GM12878 (cell line): ENCODE measurements at regions not wholly inside any gene's neighbourhood (a gene's known extent, or its start where the extent isn't known, plus 50 kb on each side); places are given as distances from the start of the nearest gene placed in this dataset.

Experiments used
- ATAC-seq: fragments of 200-7000 bp; cut with Tn5 transposase; 3 replicates; pipeline ENCODE4 v1.9.1; 2020; ENCODE audit warnings: mild to moderate bottlenecking, moderate library complexity
- BruUV-seq: library from RNA; stranded (reverse); fragments of 400-500 nt; replicated peaks from 2 replicates; lab custom pipeline; 2021; lab: Mats Ljungman, UMichigan
- CTCF ChIA-PET: fragments of 300-600 bp; sonication (Branson Sonifier 250); formaldehyde crosslinking; extraction: SDS; loops from one replicate; lab custom pipeline; 2021; ENCODE audit warnings: inconsistent platforms; lab: Yijun Ruan, JAX
- POLR2A ChIA-PET: fragments of 350-600 bp; formaldehyde crosslinking; extraction: SDS; loops from one replicate; lab custom pipeline; 2021; ENCODE audit warnings: inconsistent platforms; lab: Charles Lee
- RAD21 ChIA-PET: fragments of 300-600 bp; sonication (Branson Sonifier 250); formaldehyde crosslinking; loops from one replicate; lab custom pipeline; 2023; ENCODE audit warnings: antibody characterized with exemption; ENCODE audit not compliant: unreplicated experiment; lab: Charles Lee
- SMC1A ChIA-PET: fragments of 300-600 bp; sonication (Branson Sonifier 250); formaldehyde crosslinking; loops from one replicate; lab custom pipeline; 2023; ENCODE audit not compliant: unreplicated experiment, uncharacterized antibody; lab: Charles Lee
- DNase-seq: peaks from one replicate; pipeline ENCODE4 v3.0.0-alpha.2; 2011; ENCODE audit warnings: low read depth, low spot score
- FAIRE-seq: peaks from 3 replicates; lab custom pipeline; 2011; peaks lifted over from hg19 to GRCh38; lab: Jason Lieb, UNC
- H2AFZ ChIP-seq: 2 replicates; pipeline ENCODE4 v1.6.0; 2011; ENCODE audit warnings: low read depth, low read length, control low read depth; ENCODE audit not compliant: control insufficient read depth
- H3K27ac ChIP-seq: 2 replicates; pipeline ENCODE4 v1.5.1; 2011; ENCODE audit warnings: control low read depth; ENCODE audit not compliant: control insufficient read depth, insufficient read depth
- H3K27me3 ChIP-seq, 2 experiments: replicated peaks in 1 of 2; 2 replicates each; pipeline versions ENCODE4 v1.6.0 to v1.6.1; 2011; ENCODE audit warnings: low read length in 1 of 2; ENCODE audit not compliant: control insufficient read depth in 2 of 2, insufficient read depth in 2 of 2
- H3K36me3 ChIP-seq, 2 experiments: 2 replicates each; pipeline ENCODE4 v1.5.1; 2011; ENCODE audit warnings: low read length in 1 of 2; ENCODE audit not compliant: control insufficient read depth in 2 of 2, insufficient read depth in 2 of 2
- H3K4me1 ChIP-seq: 2 replicates; pipeline ENCODE4 v1.6.1; 2011; ENCODE audit warnings: mild to moderate bottlenecking, low read length, moderate library complexity, mixed read lengths; ENCODE audit not compliant: control insufficient read depth, insufficient read depth
- H3K4me2 ChIP-seq: 2 replicates; pipeline ENCODE4 v1.6.0; 2011; ENCODE audit warnings: control low read depth; ENCODE audit not compliant: control insufficient read depth, insufficient read depth
- H3K4me3 ChIP-seq: fragments of 200-600 bp; sonication (generic); 2 replicates; pipeline ENCODE4 v1.5.1; 2016
- H3K79me2 ChIP-seq: 2 replicates; pipeline ENCODE4 v1.6.0; 2011; ENCODE audit warnings: low read length; ENCODE audit not compliant: control insufficient read depth, insufficient read depth
- H3K9ac ChIP-seq: 2 replicates; pipeline ENCODE4 v1.8.0; 2011; ENCODE audit warnings: low read length, control low read depth, mixed read lengths; ENCODE audit not compliant: control insufficient read depth, insufficient read depth
- H3K9me3 ChIP-seq: replicated peaks from 3 replicates; pipeline ENCODE4 v1.5.1; 2011; ENCODE audit warnings: mild to moderate bottlenecking, low read length; ENCODE audit not compliant: control insufficient read depth, insufficient read depth
- H4K20me1 ChIP-seq: 2 replicates; pipeline ENCODE4 v1.6.0; 2011; ENCODE audit not compliant: control insufficient read depth, insufficient read depth
- BMI1 ChIP-seq: fragments of 450-650 bp; IDR thresholded peaks from 2 replicates; pipeline ENCODE4 v1.6.1; 2016; ENCODE audit warnings: mild to moderate bottlenecking, moderate library complexity, borderline replicate concordance
- EZH2 ChIP-seq: IDR thresholded peaks from 2 replicates; pipeline ENCODE4 v1.6.1; 2012; ENCODE audit warnings: low read depth, mild to moderate bottlenecking, control low read depth, inconsistent platforms, low read length, borderline replicate concordance; ENCODE audit not compliant: control insufficient read depth
- HDGF ChIP-seq: fragments of 450-650 bp; IDR thresholded peaks from 2 replicates; pipeline ENCODE4 v1.6.1; 2016; ENCODE audit warnings: antibody characterized with exemption
- KDM1A ChIP-seq: fragments of 200-600 bp; sonication (generic); IDR thresholded peaks from 2 replicates; pipeline ENCODE4 v1.6.1; 2016; ENCODE audit warnings: borderline replicate concordance
- MEF2B ChIP-seq: fragments of 450-650 bp; IDR thresholded peaks from 2 replicates; pipeline ENCODE4 v1.6.1; 2018; ENCODE audit warnings: mild to moderate bottlenecking, moderate library complexity; ENCODE audit not compliant: partially characterized antibody, poor library complexity, severe bottlenecking
- NFXL1 ChIP-seq: fragments of 450-650 bp; IDR thresholded peaks from 2 replicates; pipeline ENCODE4 v1.6.1; 2017; ENCODE audit warnings: antibody characterized with exemption, mild to moderate bottlenecking, borderline replicate concordance
- RELA ChIP-seq: fragments of 450-650 bp; IDR thresholded peaks from 2 replicates; pipeline ENCODE4 v1.8.0; 2014; ENCODE audit warnings: borderline replicate concordance; ENCODE audit not compliant: partially characterized antibody
- REST ChIP-seq: IDR thresholded peaks from 2 replicates; pipeline ENCODE4 v1.6.1; 2012; ENCODE audit warnings: mild to moderate bottlenecking, low read depth, low read length
- TBL1XR1 ChIP-seq: IDR thresholded peaks from 2 replicates; pipeline ENCODE4 v1.6.1; 2012; ENCODE audit warnings: low read depth, low read length, improper control_type of control experiment
- ZBTB33 ChIP-seq: fragments of 450-650 bp; IDR thresholded peaks from 2 replicates; pipeline ENCODE4 v1.6.1; 2017; ENCODE audit warnings: mild to moderate bottlenecking
- ZNF592 ChIP-seq: fragments of 450-650 bp; IDR thresholded peaks from 2 replicates; pipeline ENCODE4 v1.6.1; 2017; ENCODE audit warnings: mild to moderate bottlenecking, moderate library complexity
- in situ Hi-C: fragments of 300-500 bp; cut with MboI; formaldehyde crosslinking; loops from 9 replicates; pipeline ENCODE4 v1.14.3; 2018; ENCODE audit warnings: mixed read lengths
- intact Hi-C: fragments of 100-400 bp; cut with micrococcal nuclease; formaldehyde crosslinking; loops from one replicate; pipeline ENCODE4 v1.14.2; 2022; ENCODE audit not compliant: unreplicated experiment

GRCh38 chr20:7682916-7683315 is 257.3 kb downstream of the HAO1 start (continued):
- no peak for TF ChIP-seq ZNF592
- TF ChIP-seq, all 136 proteins: peak for 0

- Histone ChIP-seq H3K36me3 (no peaks in the 10 kb centered on the region), H3K9ac (no peak overlapping the region), H2AFZ (no peak overlapping the region), H3K27ac (no peak overlapping the region), H3K4me2 (no peak overlapping the region), H3K4me1 (no peaks in the 10 kb centered on the region), H3K27me3 (no peaks in the 10 kb centered on the region), H3K4me3 (no peak overlapping the region), H4K20me1 (no peaks in the 10 kb centered on the region), H3K9me3 (no peaks in the 10 kb centered on the region), H3K79me2 (no peaks in the 10 kb centered on the region)
- DNase-seq (no peak), FAIRE-seq (no peak), ATAC-seq (no peak)
- ChIA-PET CTCF (no interaction called here), RAD21 (no interaction called here), SMC1A (no interaction called here), POLR2A (no interaction called here)
- no peak for TF ChIP-seq MEF2B
- TF ChIP-seq TBL1XR1 = no peak
- TF ChIP-seq KDM1A = no peak
- TF ChIP-seq REST = no peak
- no peak for TF ChIP-seq NFXL1
- TF ChIP-seq ZBTB33 = no peak
- no peak for TF ChIP-seq EZH2
- TF ChIP-seq RELA = no peak
- no peak for TF ChIP-seq BMI1
- no peak for TF ChIP-seq HDGF
- intact Hi-C loops (no loop called here), in situ Hi-C loops (no loop called here)
- no TSS peak for BruUV-seq
These were observed 253.2 kb downstream of the HAO1 start for GRCh38 chr20:7687065-7687464.
